MM.1S (cell line): ENCODE measurements at regions not wholly inside any gene's neighbourhood (a gene's known extent, or its start where the extent isn't known, plus 50 kb on each side); places are given as distances from the start of the nearest gene placed in this dataset.

Experiments used
- DNase-seq: peaks from one replicate; pipeline ENCODE4 v3.0.0-alpha.2; 2015
- H2AFZ ChIP-seq: fragments of 300-600 bp; sonication (generic); 2 replicates; pipeline ENCODE4 v1.6.0; 2016; ENCODE audit warnings: antibody characterized with exemption, low read length
- H3F3A ChIP-seq: fragments of 300-600 bp; sonication (generic); 2 replicates; pipeline ENCODE4 v1.6.1; 2016; ENCODE audit warnings: mild to moderate bottlenecking, antibody characterized with exemption, low read length, moderate library complexity, mixed read lengths; ENCODE audit not compliant: insufficient read depth
- H3K27ac ChIP-seq: fragments of 300-600 bp; sonication (generic); 2 replicates; pipeline ENCODE4 v1.5.1; 2016; ENCODE audit warnings: mild to moderate bottlenecking, low read length
- H3K27me3 ChIP-seq: fragments of 300-600 bp; sonication (generic); replicated peaks from 2 replicates; pipeline ENCODE4 v1.6.0; 2016; ENCODE audit warnings: low read length; ENCODE audit not compliant: insufficient read depth
- H3K36me3 ChIP-seq: fragments of 300-600 bp; sonication (generic); replicated peaks from 2 replicates; pipeline ENCODE4 v1.6.1; 2016; ENCODE audit warnings: mild to moderate bottlenecking, low read length, mixed read lengths; ENCODE audit not compliant: insufficient read depth
- H3K4me1 ChIP-seq: fragments of 300-600 bp; sonication (generic); 2 replicates; pipeline ENCODE4 v1.6.1; 2016; ENCODE audit warnings: low read length, mixed read lengths
- H3K4me2 ChIP-seq: fragments of 300-600 bp; sonication (generic); 2 replicates; pipeline ENCODE4 v1.6.0; 2016; ENCODE audit warnings: low read depth, low read length
- H3K4me3 ChIP-seq: fragments of 300-600 bp; sonication (generic); 2 replicates; pipeline ENCODE4 v1.5.1; 2016; ENCODE audit warnings: low read length, mixed read lengths
- H3K79me2 ChIP-seq: fragments of 300-600 bp; sonication (generic); 2 replicates; pipeline ENCODE4 v1.6.1; 2016; ENCODE audit warnings: mixed run types, low read length, mixed read lengths
- H3K9ac ChIP-seq: fragments of 300-600 bp; sonication (generic); 2 replicates; pipeline ENCODE4 v1.6.1; 2016; ENCODE audit warnings: low read length, mixed read lengths
- H3K9me2 ChIP-seq: fragments of 300-600 bp; sonication (generic); replicated peaks from 2 replicates; pipeline ENCODE4 v1.6.1; 2016; ENCODE audit warnings: mild to moderate bottlenecking, low read length, mixed read lengths; ENCODE audit not compliant: insufficient read depth
- H3K9me3 ChIP-seq: fragments of 300-600 bp; sonication (generic); replicated peaks from 2 replicates; pipeline ENCODE4 v1.6.1; 2016; ENCODE audit warnings: mild to moderate bottlenecking, low read length, mixed read lengths; ENCODE audit not compliant: insufficient read depth
- H4K20me1 ChIP-seq: fragments of 300-600 bp; sonication (generic); 2 replicates; pipeline ENCODE4 v1.6.1; 2016; ENCODE audit warnings: mild to moderate bottlenecking, low read length, moderate library complexity, mixed read lengths; ENCODE audit not compliant: insufficient read depth
- EZH2 ChIP-seq: fragments of 300-600 bp; sonication (generic); optimal IDR thresholded peaks from 2 replicates; pipeline ENCODE3; 2017; ENCODE audit warnings: low read depth, mild to moderate bottlenecking, antibody characterized with exemption, low read length, mixed read lengths
- EZH2phosphoT487 ChIP-seq: fragments of 300-600 bp; sonication (generic); IDR thresholded peaks from 2 replicates; pipeline ENCODE4 v1.6.1; 2018; ENCODE audit warnings: antibody characterized with exemption, low read length
- TF ChIP-seq, protein P1 (sequence below): fragments of 300-600 bp; sonication (generic); IDR thresholded peaks from 2 replicates; pipeline ENCODE4 v1.5.1; 2016; ENCODE audit warnings: antibody characterized with exemption, low read length, mixed read lengths

- H2AFZ ChIP-seq, result no peak overlapping the region
- no peak for DNase-seq
- H3K79me2 ChIP-seq, result no peaks in the 10 kb centered on the region
- H3K9me3 ChIP-seq, result no peaks in the 10 kb centered on the region
- H4K20me1 ChIP-seq, result no peaks in the 10 kb centered on the region
- TF ChIP-seq EZH2phosphoT487 (no peak), EZH2 (no peak)
- TF ChIP-seq, protein P1, sequence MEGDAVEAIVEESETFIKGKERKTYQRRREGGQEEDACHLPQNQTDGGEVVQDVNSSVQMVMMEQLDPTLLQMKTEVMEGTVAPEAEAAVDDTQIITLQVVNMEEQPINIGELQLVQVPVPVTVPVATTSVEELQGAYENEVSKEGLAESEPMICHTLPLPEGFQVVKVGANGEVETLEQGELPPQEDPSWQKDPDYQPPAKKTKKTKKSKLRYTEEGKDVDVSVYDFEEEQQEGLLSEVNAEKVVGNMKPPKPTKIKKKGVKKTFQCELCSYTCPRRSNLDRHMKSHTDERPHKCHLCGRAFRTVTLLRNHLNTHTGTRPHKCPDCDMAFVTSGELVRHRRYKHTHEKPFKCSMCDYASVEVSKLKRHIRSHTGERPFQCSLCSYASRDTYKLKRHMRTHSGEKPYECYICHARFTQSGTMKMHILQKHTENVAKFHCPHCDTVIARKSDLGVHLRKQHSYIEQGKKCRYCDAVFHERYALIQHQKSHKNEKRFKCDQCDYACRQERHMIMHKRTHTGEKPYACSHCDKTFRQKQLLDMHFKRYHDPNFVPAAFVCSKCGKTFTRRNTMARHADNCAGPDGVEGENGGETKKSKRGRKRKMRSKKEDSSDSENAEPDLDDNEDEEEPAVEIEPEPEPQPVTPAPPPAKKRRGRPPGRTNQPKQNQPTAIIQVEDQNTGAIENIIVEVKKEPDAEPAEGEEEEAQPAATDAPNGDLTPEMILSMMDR, result no peak
- H3K36me3 ChIP-seq, result no peaks in the 10 kb centered on the region
- no peak overlapping the region for H3K4me3 ChIP-seq
- peaks cover 99% of the 10 kb centered on the region for H3K27me3 ChIP-seq
- no peak overlapping the region for H3K4me2 ChIP-seq
- no peak overlapping the region for H3K27ac ChIP-seq
- no peaks in the 10 kb centered on the region for H3F3A ChIP-seq
- no peaks in the 10 kb centered on the region for H3K9me2 ChIP-seq
- H3K9ac ChIP-seq, result no peak overlapping the region
- H3K4me1 ChIP-seq, result no peaks in the 10 kb centered on the region
These were observed 73.3 kb upstream of the COL13A1 start for GRCh38 chr10:69728335-69728870.

DNA sequence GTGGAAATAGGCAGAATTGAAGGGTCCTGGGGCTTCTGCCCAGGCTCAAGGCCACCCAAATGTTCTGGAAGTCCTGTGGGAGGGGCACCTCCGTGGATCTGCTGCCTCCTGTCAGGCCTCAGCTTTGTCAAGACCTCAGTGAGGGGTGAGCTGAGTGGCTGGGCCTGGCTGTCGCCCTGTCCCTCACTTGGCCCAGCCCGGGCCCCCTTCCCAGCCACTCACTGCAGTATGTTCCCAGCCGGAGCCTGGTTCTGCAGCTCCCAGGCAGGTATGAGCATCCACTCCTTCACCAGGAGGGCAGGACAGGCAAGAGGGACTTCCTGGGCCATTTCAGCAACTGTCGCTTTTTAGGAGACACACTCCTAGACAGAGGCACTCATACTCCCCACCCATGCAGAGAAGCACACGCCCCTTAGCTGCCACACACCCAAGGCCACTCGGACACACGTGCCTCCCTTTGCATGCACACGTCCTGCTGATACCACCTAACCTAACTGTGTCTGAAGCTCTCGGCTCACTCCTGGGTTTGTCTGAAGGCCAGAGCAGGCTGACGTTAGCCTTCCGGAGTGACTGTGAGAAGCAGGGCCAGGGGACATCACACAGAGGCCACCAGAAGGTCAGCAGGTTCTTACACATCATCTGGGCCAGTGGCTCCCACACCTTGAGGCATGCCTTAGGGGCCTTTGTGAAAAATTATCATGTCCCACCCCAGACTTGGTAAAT lies 72.2 kb upstream of the COL13A1 start:
- Histone ChIP-seq H3K79me2 (no peaks in the 10 kb centered on the region), H3K4me1 (peaks cover 8% of the 10 kb centered on the region), H3F3A (no peaks in the 10 kb centered on the region), H3K4me2 (no peak overlapping the region), H3K4me3 (no peak overlapping the region), H4K20me1 (no peaks in the 10 kb centered on the region), H3K27ac (no peak overlapping the region), H3K9me2 (no peaks in the 10 kb centered on the region), H3K36me3 (no peaks in the 10 kb centered on the region), H3K9me3 (no peaks in the 10 kb centered on the region), H3K9ac (no peak overlapping the region), H2AFZ (no peak overlapping the region), H3K27me3 (peaks cover 94% of the 10 kb centered on the region)
- no peak for TF ChIP-seq EZH2
- no peak for TF ChIP-seq EZH2phosphoT487
- TF ChIP-seq, protein P1, result no peak
- no peak for DNase-seq

GRCh38 chr10:69730251-69731156 lies 71.2 kb upstream of the COL13A1 start:
- Histone ChIP-seq H3K9me2 (no peaks in the 10 kb centered on the region), H3K79me2 (no peaks in the 10 kb centered on the region), H3K4me2 (no peak overlapping the region), H3K4me1 (peaks cover 15% of the 10 kb centered on the region), H3K9ac (no peak overlapping the region), H2AFZ (no peak overlapping the region), H3K27ac (no peak overlapping the region), H3K36me3 (no peaks in the 10 kb centered on the region), H3K4me3 (no peak overlapping the region), H3K9me3 (no peaks in the 10 kb centered on the region), H4K20me1 (0 out of 2 replicates have a peak, but pooled peaks cover 3% of the 10 kb centered on the region), H3K27me3 (peaks cover 91% of the 10 kb centered on the region), H3F3A (no peaks in the 10 kb centered on the region)
- TF ChIP-seq, protein P1, result no peak
- TF ChIP-seq EZH2phosphoT487 (no peak), EZH2 (no peak)
- DNase-seq, result no peak
